Epidermal melanocyte (primary cell): ENCODE measurements at regions not wholly inside any gene's neighbourhood (a gene's known extent, or its start where the extent isn't known, plus 50 kb on each side); places are given as distances from the start of the nearest gene placed in this dataset.

Experiments
- DNase-seq: peaks from one replicate; pipeline ENCODE4 v3.0.0; 2011; ENCODE audit warnings: low spot score; ENCODE audit not compliant: insufficient read length

DNA sequence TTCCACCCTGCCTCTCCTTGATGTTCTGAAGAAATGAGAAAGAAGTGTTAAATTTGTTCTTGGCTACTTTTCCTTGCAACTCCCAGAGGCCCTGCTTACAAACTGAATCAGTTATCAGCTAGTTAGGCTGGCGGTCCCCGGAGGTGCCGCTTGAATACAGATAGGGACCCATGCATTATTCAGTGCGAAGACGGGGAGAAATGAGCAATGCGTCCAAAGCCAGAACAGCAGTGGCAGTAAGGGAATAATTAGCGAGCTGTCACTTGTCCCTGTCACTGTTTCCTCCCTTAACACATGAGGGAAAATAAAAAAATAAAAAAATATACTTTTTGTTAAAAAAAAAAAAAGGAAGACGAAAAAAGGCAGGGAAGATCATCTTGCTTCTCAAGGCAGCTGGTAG is 528.1 kb downstream of the MN1 start:
- DNase-seq = no peak

- DNase-seq = no peak
Measured at GRCh38 chr22:27273853-27274252, 527.7 kb downstream of the MN1 start.

DNA sequence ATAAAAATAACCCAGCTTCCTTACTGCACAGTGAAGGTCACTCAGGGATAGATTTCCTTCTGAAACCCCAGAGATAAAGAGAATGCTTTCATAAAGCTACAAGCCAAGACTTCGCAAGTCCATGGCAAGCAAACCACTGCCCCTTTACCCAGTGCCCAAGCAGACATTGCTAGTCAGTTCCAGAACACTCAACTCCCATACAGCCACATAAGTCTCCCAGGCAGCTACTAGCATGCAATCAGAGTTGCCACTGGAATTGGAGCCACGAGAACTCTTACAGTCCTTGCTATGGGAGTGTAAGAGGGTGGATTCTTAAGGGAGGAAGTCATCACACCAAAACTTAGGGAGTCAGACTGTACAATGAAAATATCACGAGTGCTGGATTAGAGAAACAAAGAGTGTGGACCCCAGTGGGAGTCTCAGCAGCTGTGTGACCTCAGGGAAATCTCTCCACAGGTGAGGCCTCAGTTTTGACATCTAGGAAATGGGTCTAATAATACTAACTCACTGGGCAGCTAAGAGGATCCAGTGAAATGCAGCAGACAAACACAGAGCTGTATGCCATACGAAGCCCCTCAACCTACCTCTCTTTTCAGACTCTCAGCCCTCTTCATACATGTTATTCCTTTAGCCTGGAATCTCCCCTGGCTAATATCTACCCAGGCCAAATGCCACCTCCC is 526.6 kb downstream of the MN1 start:
- no peak for DNase-seq

DNA sequence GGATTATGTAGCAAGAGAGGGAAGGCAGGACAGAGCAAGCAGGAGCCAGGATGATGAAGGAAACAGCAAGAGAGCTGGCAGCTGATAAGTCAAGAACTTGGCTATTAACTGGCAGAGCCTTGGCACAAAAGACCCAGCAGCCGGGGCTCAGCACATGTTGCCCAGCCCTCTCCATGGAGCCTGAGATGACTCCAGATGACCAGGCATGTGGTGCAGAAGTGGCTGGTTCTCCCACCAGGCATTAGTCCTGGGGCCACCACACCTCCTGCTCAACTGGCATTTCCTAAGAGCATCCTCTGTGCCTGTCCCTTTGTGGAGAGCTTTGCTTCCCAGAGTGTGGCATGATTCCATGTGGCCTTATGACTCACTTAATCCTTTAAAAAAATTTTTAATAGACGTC is 522.6 kb downstream of the MN1 start:
- DNase-seq = no peak

DNA sequence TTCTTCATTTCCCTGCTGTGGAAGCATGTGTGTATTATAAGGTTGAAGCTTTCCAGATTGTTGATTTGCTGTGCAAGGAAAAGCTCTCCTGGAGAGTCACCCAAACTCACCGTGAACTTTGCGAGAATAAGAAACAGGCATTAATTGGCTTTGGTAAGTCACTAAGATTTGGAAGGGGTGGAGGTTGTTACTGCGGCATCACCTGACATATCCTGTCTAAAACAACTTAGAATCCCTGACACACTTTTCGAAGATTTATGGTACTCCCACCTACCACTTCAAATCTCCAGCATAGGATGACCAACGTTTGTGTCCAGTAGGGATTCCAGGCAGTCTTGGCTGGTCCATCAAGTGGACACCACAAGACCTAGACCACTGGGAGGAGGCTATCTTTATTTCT is 518.3 kb downstream of the MN1 start:
- no peak for DNase-seq

DNA sequence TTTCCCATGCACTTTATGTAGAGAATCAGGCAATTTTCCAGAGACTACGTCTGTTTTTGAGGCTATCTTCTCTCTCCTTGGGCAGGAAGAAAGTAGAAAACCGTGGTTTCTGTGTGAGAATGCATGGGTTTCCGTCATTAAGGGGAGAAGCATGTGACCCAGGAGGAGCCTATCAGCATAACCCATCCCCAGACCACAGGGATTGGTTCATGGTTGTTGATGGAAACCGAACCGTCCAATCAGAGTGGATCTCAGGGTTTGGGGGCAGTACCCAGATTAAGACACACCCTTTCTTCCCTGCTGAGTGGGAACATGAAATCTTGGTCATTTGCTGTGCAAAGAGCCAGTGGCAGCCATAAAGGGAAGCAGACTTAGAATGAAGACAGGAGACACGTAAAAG is 517.8 kb downstream of the MN1 start:
- no peak for DNase-seq

GRCh38 chr22:27284324-27284723 is 517.2 kb downstream of the MN1 start:
- DNase-seq = no peak

- DNase-seq = no peak
Measured at GRCh38 chr22:27286711-27287110, 514.8 kb downstream of the MN1 start.

DNA sequence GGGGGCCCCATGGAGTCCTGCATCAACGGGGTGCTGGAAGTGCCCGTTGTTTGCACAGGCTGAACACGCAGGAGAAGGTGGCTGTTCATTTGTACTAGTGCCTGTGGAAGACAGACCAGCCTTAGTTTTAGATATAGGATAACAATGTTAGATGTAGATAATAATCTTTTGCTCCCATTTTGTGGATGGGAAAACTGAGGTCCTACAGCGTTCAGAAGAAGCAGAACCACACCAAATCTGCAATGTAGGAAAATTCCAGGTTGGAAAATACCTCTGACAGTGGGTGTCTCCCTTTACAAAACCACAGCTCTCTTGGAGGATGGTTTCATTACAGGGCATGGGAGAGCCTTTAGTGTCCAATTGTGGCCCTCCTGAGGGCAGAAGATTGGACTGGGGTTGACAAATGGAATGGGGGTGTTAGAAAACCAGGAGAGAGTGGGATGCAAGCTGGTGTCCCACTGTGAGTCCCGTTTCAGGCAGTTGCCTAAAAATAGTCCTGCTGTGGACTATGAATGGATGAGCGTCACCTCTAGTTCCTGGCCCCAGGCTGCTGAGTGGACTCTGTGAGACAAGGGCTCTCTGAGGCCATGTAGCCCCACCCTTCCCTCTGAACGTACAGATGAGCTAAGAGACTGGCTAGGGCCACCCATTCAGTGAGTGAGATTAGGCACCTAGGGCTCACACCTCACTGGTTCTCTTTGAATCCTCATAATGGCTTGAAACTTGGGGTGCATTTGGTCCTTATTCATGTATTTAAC is 508.8 kb downstream of the MN1 start:
- no peak for DNase-seq

DNA sequence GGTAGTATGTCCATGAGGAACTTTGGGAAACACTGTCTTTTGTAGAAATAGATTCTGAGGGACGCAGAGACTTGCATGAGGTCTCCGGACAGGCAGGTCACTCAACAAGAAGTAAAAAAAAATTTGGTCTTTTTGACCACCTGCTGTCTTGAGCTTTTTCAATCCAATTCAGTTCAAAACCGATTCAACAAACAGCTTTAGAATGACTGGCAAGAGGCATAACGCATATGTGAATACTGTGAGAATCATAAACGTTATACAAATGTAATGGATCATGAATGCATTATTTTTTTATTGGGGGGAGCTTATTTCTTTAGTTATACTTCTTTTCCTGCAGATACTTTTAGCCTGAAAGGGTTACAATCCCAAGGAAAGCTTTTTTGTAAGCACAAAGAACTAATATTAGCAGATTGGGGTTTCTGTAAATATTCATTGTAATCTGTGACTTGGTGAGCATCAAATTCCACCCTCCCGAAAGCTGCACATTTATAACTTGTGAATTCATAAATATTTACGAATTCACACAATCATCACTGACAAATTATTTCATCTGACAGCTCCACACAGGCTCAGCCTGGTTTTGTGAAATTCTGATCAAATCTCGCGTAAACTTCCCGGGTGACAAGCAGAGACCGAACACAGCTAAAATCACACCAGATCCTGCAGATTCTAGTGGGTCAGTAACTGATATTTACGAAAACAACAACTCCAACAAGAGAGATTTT is 507.7 kb downstream of the MN1 start:
- no peak for DNase-seq

GRCh38 chr22:27295040-27295439 is 506.5 kb downstream of the MN1 start:
- no peak for DNase-seq

- no peak for DNase-seq
Measured at GRCh38 chr22:27295605-27296004, 506.0 kb downstream of the MN1 start.

DNA sequence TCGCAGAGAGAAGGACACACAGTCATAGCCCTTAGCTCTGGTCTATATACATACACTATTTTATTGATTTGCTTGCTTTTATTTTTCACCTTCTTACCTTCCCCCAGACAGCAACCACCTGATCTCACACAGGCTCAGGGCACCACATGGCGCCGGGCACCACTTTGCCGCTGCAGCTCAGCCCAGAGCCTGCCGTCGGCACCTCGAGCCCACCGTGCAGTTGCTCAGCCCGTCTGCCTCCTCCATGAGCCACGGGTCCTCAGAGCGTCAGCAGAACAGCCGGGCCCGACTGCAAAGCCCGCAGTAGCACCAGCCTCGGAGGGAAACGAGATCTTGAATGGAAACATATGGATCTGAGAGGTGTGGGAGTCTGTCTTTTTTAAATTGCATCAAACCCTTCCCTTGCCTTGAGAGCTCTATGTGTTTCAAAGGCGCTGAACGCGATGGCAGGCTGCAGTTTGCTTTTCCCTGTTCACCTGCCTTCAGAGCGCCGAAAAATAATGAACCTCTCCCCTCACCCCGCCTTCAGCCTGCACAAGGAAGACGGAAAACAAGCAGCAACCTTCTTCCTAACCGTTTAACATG is 505.4 kb downstream of the MN1 start:
- DNase-seq = no peak

DNA sequence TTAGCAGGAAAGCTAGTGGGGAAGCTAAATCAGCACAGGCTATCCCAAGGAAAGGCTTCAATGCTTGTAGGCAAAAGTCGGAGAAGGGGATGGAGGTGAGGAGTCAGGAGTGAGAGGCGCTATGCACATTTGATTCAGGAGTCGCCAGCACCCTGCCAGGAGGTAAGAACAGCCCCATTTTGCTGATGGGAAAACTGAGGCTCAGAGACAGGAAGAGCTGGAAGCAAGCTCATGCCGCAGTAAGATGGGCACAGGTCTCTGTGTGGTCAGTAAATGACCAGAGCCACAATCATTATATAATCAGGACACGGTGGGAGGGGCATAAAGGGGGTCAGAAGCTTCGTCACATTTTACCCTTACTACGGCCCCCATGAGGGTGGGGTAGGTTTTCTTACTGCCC is 504.4 kb downstream of the MN1 start:
- DNase-seq = no peak

DNA sequence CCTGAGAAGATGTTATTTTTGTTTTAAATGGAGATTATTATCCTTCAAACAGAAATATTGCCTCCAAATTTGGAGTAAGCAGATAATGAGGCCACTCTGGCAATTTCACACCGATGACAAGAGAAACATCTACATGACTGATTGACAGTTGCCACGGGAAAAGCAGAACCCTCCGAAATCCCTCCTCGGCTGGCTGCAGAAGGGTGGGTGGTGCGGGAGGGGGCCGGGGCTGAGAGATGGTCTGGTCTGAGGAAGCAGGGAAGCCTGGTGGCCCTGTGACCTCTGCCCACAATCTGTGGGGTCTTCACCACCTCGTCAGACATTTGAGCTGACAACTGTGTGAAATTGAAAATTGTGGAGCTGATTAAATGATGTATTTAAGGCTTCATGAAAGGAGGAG is 503.2 kb downstream of the MN1 start:
- DNase-seq = no peak

GRCh38 chr22:27298742-27299141 is 502.8 kb downstream of the MN1 start:
- DNase-seq = no peak

- no peak for DNase-seq
Measured at GRCh38 chr22:27299181-27300085, 502.1 kb downstream of the MN1 start.

DNA sequence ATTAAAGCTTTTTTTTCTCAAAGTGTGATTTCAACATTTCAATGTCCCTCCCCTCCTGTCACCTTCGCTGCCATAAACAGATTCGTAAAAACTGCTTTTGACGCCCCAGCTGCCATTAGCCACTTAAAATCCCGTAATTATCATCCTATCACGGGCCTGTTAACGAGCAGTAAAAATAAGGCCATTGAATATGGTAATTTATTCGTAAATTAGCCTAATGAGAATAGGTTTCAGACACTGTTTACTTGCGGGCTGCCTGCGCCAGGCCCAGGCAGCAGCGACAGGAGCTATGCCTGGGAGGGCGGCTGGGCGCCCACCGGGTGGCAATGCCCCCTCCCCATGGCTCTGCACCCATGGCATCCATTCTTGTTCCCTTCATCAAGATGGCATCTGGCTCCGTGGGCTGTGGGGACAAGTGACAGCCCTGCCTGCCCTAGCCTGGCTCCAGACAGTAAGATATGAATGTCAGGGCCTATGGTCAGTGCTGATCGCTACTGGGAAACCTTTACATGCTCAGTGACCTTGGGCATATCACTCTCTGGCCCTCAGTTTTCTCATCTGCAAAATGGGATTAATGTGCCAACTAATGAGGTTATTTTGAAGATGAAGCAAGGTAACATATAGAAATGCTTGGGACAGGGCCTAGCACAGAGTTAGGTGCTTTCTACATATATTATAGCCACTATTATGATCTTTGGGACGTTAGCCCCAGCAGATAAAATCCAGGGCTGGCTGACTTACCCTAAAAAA is 500.8 kb downstream of the MN1 start:
- no peak for DNase-seq

DNA sequence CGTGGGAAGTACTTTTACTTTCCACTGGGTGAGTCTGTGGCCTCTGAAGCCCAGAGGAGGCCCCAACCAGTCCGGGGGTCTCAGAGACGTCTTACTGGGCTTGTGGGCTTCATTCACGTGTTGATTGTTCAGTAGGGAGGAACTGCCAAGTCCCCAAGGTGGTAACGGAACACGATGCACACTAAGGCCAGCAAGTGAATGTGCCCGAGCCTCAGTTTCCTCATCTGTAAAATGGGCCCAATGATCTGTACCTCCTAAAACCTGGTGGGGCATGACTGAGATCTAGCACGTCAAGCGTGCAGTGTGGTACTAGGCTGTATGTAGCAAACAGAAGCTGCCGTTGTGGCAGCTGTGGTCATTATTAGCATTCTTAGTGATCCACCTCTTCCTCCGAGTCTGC is 499.1 kb downstream of the MN1 start:
- DNase-seq = no peak

DNA sequence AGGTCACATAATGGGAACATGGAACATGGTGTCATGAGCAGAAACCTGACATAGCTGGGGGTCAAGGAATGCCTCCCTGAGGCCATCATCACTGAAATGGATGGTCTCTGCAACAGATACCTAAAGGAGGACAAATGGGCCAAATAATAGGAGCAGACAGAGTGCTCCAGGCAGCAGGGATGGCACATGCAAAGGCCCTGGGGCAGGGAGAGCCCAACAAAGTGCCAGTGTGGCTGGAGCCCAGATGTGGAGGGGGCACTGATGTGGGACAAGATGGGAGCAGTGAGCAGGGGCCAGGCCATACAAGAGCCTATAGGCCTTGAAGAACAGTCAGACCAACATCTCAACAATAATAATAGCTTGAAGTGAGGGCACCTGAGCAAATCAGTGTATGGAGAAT is 497.8 kb downstream of the MN1 start:
- DNase-seq = no peak
